ENCODE measurements at regions not wholly inside any gene's neighbourhood (a gene's known extent, or its start where the extent isn't known, plus 50 kb on each side); places are given as distances from the start of the nearest gene placed in this dataset.

- TF ChIP-seq POGK (CRISPR knock-in tag; conservative IDR thresholded peaks at IDR 0.05): no peak
Observed at GRCh38 chr4:169848018-169848417, 90.3 kb upstream of the HPF1 start (continued).

- no peaks in the 10 kb centered on the region for H3K36me3 ChIP-seq (replicated peaks in 1 of 2; ENCODE audit: control insufficient read depth in 1 of 2, insufficient read depth in 2 of 2, low read length in 2 of 2)
- H2AFZ ChIP-seq (ENCODE audit: low read length): no peak overlapping the region
- H3K27me3 ChIP-seq (ENCODE audit: control insufficient read depth in 1 of 2, insufficient read depth in 2 of 2, low read length in 2 of 2): no peaks in the 10 kb centered on the region
- no peak for TF ChIP-seq ERF (CRISPR knock-in tag; IDR thresholded peaks at IDR 0.05)
- TF ChIP-seq, protein P1, sequence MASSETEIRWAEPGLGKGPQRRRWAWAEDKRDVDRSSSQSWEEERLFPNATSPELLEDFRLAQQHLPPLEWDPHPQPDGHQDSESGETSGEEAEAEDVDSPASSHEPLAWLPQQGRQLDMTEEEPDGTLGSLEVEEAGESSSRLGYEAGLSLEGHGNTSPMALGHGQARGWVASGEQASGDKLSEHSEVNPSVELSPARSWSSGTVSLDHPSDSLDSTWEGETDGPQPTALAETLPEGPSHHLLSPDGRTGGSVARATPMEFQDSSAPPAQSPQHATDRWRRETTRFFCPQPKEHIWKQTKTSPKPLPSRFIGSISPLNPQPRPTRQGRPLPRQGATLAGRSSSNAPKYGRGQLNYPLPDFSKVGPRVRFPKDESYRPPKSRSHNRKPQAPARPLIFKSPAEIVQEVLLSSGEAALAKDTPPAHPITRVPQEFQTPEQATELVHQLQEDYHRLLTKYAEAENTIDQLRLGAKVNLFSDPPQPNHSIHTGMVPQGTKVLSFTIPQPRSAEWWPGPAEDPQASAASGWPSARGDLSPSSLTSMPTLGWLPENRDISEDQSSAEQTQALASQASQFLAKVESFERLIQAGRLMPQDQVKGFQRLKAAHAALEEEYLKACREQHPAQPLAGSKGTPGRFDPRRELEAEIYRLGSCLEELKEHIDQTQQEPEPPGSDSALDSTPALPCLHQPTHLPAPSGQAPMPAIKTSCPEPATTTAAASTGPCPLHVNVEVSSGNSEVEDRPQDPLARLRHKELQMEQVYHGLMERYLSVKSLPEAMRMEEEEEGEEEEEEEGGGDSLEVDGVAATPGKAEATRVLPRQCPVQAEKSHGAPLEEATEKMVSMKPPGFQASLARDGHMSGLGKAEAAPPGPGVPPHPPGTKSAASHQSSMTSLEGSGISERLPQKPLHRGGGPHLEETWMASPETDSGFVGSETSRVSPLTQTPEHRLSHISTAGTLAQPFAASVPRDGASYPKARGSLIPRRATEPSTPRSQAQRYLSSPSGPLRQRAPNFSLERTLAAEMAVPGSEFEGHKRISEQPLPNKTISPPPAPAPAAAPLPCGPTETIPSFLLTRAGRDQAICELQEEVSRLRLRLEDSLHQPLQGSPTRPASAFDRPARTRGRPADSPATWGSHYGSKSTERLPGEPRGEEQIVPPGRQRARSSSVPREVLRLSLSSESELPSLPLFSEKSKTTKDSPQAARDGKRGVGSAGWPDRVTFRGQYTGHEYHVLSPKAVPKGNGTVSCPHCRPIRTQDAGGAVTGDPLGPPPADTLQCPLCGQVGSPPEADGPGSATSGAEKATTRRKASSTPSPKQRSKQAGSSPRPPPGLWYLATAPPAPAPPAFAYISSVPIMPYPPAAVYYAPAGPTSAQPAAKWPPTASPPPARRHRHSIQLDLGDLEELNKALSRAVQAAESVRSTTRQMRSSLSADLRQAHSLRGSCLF (CRISPR knock-in tag; IDR thresholded peaks at IDR 0.05; ENCODE audit: borderline replicate concordance): no peak
- no peak for TF ChIP-seq HNF4G (IDR thresholded peaks at IDR 0.05; ENCODE audit: borderline replicate concordance, low read depth, low read length)
- TF ChIP-seq HNF4G (CRISPR knock-in tag; IDR thresholded peaks at IDR 0.05; ENCODE audit: borderline replicate concordance, low read depth): no peak
- no peak for TF ChIP-seq ZNF317 (CRISPR knock-in tag; IDR thresholded peaks at IDR 0.05)
- no peak for TF ChIP-seq THAP11 (CRISPR knock-in tag; IDR thresholded peaks at IDR 0.05)
- TF ChIP-seq HNF4A (CRISPR knock-in tag; IDR thresholded peaks at IDR 0.05): no peak
- no peak for TF ChIP-seq HIVEP1 (CRISPR knock-in tag; IDR thresholded peaks at IDR 0.05)
- no peak for TF ChIP-seq JDP2 (CRISPR knock-in tag; IDR thresholded peaks at IDR 0.05; ENCODE audit: borderline replicate concordance)
- TF ChIP-seq, protein P2, sequence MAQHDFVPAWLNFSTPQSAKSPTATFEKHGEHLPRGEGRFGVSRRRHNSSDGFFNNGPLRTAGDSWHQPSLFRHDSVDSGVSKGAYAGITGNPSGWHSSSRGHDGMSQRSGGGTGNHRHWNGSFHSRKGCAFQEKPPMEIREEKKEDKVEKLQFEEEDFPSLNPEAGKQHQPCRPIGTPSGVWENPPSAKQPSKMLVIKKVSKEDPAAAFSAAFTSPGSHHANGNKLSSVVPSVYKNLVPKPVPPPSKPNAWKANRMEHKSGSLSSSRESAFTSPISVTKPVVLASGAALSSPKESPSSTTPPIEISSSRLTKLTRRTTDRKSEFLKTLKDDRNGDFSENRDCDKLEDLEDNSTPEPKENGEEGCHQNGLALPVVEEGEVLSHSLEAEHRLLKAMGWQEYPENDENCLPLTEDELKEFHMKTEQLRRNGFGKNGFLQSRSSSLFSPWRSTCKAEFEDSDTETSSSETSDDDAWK (CRISPR knock-in tag; IDR thresholded peaks at IDR 0.05): no peak
- intact Hi-C loops (cut with micrococcal nuclease; ENCODE audit: unreplicated experiment) (no loop called here), in situ Hi-C loops (cut with HindIII; ENCODE audit: extremely low pct_ligation_motif_present, low pct_unique_long_range_greater_than_20kb) (no loop called here)
- BruUV-seq (replicated peaks): no TSS peak
- H3K9ac ChIP-seq (ENCODE audit: insufficient read depth, low read depth, low read length): no peak overlapping the region
- no peaks in the 10 kb centered on the region for H3K9me3 ChIP-seq (ENCODE audit: low read length)
- no peaks in the 10 kb centered on the region for H3K79me2 ChIP-seq (ENCODE audit: insufficient read depth, low read length)
- FAIRE-seq (no peak), ATAC-seq (no peak), DNase-seq (ENCODE audit: low spot score) (no peak)
- H3K27ac ChIP-seq (ENCODE audit: extremely low read length, insufficient read depth, low read length): no peak overlapping the region
- H3K4me1 ChIP-seq (ENCODE audit: insufficient read depth, low read length): no peaks in the 10 kb centered on the region
- no peak overlapping the region for H3K4me3 ChIP-seq (replicated peaks in 1 of 3; ENCODE audit: insufficient read depth in 1 of 3, low read depth in 2 of 3, low read length in 3 of 3)
- POLR2A ChIA-PET: no interaction called here
- WGBS (ENCODE audit: low lambda C conversion rate): 16% methylated on average over 3 of the region's 3 CpGs
- no peak overlapping the region for H3K4me2 ChIP-seq (ENCODE audit: low read depth, low read length)
- no peaks in the 10 kb centered on the region for H4K20me1 ChIP-seq (ENCODE audit: insufficient read depth, low read length)
- CTCF ChIA-PET (ENCODE audit: low intra/inter-chr PET ratio, low total read pairs): no interaction called here
Observed at GRCh38 chr4:169847171-169847570, 89.4 kb upstream of the HPF1 start.

Measured in HepG2 (cell line).